Subcutaneous abdominal adipose tissue (tissue), 5 donors: ENCODE measurements at regions not wholly inside any gene's neighbourhood (a gene's known extent, or its start where the extent isn't known, plus 50 kb on each side); places are given as distances from the start of the nearest gene placed in this dataset.

Experiments
- H3K27ac ChIP-seq: one replicate; pipeline ENCODE4 v1.7.0; 2013; ENCODE audit warnings: low read depth, mild to moderate bottlenecking, inconsistent platforms, low read length, moderate library complexity
- H3K27me3 ChIP-seq, 5 donors: one replicate each; pipeline ENCODE4 v1.7.0; 2013; ENCODE audit warnings: low read length in 5 of 5, inconsistent platforms in 1 of 5; ENCODE audit not compliant: control insufficient read depth in 5 of 5, insufficient read depth in 4 of 5
- H3K36me3 ChIP-seq, 5 donors: one replicate each; pipeline ENCODE4 v1.7.0; 2013; ENCODE audit warnings: low read length in 5 of 5; ENCODE audit not compliant: control insufficient read depth in 5 of 5, insufficient read depth in 5 of 5
- H3K4me1 ChIP-seq, 5 donors: one replicate each; pipeline ENCODE4 v1.7.0; 2013; ENCODE audit warnings: low read length in 5 of 5, mild to moderate bottlenecking in 3 of 5, moderate library complexity in 1 of 5; ENCODE audit not compliant: control insufficient read depth in 5 of 5, insufficient read depth in 5 of 5
- H3K4me3 ChIP-seq, 5 donors: one replicate each; pipeline ENCODE4 v1.7.0; 2013; ENCODE audit warnings: low read length in 5 of 5, low read depth in 1 of 5
- H3K9ac ChIP-seq, 5 donors: one replicate each; pipeline ENCODE4 v1.7.0; 2013; ENCODE audit warnings: low read length in 5 of 5, mild to moderate bottlenecking in 4 of 5, moderate library complexity in 3 of 5
- H3K9me3 ChIP-seq, 5 donors: one replicate each; pipeline ENCODE4 v1.7.0; 2013; ENCODE audit warnings: low read length in 5 of 5; ENCODE audit not compliant: control insufficient read depth in 5 of 5
- donor health status: healthy.
- donor health status: healthy.
- donor health status: healthy.
- donor health status: healthy.
- donor health status: healthy.

DNA sequence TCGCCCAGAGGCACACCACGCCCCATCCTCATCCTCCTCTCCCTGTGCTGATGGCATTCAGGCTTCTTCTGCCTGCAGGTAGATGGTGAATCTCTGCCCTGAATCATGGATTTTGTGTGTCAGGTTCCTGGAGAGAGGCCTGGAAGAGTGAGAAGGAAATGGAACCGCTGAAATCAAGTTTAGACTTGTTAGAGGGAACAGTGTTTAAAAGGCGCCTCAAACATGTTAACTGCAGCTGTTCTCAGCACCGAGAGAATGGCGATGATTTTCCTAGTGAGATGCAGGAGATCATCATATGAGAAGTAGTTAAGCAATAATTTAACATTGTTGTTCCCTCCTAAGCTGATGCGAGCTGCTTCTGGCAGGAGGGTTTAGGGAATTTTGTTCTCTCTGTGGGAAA is 744.4 kb upstream of the EEF2KMT start:
- no peak overlapping the region for H3K4me3 ChIP-seq
- H3K27me3 ChIP-seq: no peaks in the 10 kb centered on the region

DNA sequence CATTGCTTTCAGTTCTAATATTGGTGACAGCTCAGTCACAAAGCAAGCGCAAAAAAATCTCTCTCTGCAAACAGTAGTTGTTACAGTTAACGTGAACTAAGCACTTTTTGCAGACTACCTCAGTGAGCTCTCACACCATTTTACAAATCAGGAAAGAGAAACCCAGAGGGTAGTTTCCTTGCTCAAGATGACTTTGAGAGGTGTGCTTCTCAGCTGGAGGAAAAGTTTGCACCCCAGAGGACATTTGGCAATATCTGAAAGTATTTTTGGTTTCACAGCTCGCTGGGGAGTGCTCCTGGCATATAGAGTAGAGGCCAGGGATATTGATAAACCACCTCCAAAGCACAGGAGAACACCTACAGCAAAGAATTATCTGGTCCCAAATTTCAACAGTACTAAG is 741.1 kb upstream of the EEF2KMT start:
- Histone ChIP-seq H3K9me3 (peaks cover 0 to 12% (median 3%) of the 10 kb centered on the region in 5 donors), H3K27ac (no peak overlapping the region), H3K36me3 (no peaks in the 10 kb centered on the region), H3K9ac (no peak overlapping the region), H3K27me3 (no peaks in the 10 kb centered on the region), H3K4me3 (no peak overlapping the region), H3K4me1 (peaks cover 0 to 6% (median 0%) of the 10 kb centered on the region in 5 donors)

More for the DNA sequence above, 744.4 kb upstream of the EEF2KMT start:
- Histone ChIP-seq H3K27ac (no peak overlapping the region), H3K4me1 (peaks cover 0 to 6% (median 0%) of the 10 kb centered on the region in 5 donors), H3K9ac (no peak overlapping the region), H3K36me3 (no peaks in the 10 kb centered on the region), H3K9me3 (peaks cover 0 to 12% (median 3%) of the 10 kb centered on the region in 5 donors)

DNA sequence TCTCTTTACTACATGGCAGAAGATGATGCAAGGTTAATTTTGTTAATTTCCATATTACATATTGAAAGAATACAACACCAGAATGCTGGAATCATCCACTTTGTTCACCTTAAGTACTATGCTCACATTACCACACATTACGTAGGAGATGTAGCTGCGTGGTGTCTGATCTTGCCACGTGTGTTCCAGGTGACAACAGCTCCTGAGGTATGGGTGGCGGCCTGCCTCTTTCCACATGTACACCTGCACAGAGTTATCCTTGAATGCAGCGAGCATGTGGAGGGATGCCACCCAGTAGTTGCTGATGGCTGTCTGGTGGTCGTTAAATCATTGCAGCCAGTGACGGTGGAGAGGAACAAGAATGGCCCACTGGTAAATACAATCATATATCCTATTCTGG is 740.5 kb upstream of the EEF2KMT start:
- Histone ChIP-seq H3K27me3 (no peaks in the 10 kb centered on the region), H3K9ac (no peak overlapping the region), H3K4me3 (no peak overlapping the region), H3K27ac (no peak overlapping the region), H3K9me3 (peaks cover 0 to 12% (median 3%) of the 10 kb centered on the region in 5 donors), H3K36me3 (no peaks in the 10 kb centered on the region), H3K4me1 (peaks cover 0 to 6% (median 0%) of the 10 kb centered on the region in 5 donors)

DNA sequence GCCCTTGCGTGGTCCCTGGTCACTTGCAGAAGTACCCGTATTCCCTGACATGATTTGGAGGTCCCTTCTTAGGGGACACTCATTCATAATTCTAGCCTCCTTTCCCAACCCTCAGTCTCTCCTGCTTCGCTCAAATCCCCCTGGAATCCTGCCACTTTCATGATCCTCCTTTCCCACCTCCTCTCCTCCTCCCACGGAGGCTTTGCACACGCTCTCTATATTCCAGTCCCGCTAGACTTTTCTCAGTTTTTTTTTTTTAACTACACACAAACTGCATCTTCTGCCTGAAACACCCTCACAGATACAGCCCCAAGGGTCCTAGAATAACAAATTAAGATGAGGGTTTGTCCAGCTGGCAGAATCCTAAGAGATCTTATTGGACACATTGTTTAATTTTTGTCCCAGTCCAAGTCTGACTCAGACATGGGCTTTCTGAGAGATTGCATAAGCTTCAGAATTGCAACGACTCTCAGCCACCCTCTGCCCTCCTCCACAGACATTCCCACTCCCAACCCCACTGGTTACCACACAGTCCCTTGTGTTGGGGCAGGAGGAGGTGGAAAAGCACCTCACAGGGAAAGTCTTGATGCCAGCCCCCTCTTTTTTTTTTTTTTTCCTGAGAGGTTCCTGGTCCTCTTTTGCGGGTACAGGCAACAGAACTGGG is 739.5 kb upstream of the EEF2KMT start:
- Histone ChIP-seq H3K27me3 (no peaks in the 10 kb centered on the region), H3K4me1 (peaks cover 0 to 6% (median 0%) of the 10 kb centered on the region in 5 donors), H3K4me3 (no peak overlapping the region), H3K36me3 (no peaks in the 10 kb centered on the region), H3K27ac (no peak overlapping the region), H3K9ac (no peak overlapping the region), H3K9me3 (peaks cover 0 to 12% (median 3%) of the 10 kb centered on the region in 5 donors)

DNA sequence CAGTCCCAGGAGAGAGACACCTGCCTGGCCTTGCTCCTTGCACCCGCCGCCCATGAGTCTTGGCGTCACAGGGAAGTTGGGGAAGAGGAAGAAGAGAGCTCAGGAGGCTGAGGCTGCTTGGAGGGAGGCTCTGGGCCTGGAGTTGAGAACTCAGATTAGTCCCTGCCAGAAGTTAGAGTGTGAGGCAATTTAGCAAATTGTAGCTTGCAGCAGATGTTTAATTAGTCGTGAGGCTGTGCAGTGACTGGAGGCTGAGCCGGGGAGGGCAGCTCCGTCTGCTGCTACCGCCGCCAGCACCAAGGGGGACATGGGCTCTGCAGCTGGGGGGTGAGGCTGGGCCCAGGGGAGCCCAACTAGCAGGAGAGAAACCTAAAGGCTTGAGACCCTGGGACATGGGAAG is 738.3 kb upstream of the EEF2KMT start:
- no peak overlapping the region for H3K9ac ChIP-seq
- H3K4me3 ChIP-seq: no peak overlapping the region
- no peak overlapping the region for H3K27ac ChIP-seq
- no peaks in the 10 kb centered on the region for H3K36me3 ChIP-seq
- H3K27me3 ChIP-seq: no peaks in the 10 kb centered on the region
- H3K9me3 ChIP-seq: peaks cover 0 to 12% (median 2%) of the 10 kb centered on the region in 5 donors
- H3K4me1 ChIP-seq: peaks cover 0 to 6% (median 0%) of the 10 kb centered on the region in 5 donors

DNA sequence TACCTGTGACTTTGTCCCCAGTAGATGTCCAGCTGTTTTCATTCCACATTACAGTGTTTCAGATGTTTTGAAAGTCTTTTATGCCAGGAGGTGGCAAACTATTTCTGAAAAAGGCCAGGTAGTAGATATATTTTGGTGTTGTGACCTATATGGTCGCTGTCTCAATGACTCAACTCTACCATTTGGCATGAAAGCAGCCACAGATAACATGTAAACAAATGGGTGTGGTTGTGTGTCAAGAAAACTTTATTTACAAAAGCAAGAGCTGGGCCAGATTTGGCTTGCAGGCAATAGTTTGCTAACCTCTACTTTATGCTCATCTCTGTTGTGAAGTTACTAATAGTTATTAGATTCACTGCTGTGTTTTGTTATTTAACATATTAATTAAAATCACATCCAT is 728.7 kb upstream of the EEF2KMT start:
- Histone ChIP-seq H3K4me3 (no peak overlapping the region), H3K36me3 (no peaks in the 10 kb centered on the region), H3K27ac (no peak overlapping the region), H3K27me3 (no peaks in the 10 kb centered on the region), H3K9ac (no peak overlapping the region), H3K4me1 (no peaks in the 10 kb centered on the region), H3K9me3 (no peaks in the 10 kb centered on the region)

DNA sequence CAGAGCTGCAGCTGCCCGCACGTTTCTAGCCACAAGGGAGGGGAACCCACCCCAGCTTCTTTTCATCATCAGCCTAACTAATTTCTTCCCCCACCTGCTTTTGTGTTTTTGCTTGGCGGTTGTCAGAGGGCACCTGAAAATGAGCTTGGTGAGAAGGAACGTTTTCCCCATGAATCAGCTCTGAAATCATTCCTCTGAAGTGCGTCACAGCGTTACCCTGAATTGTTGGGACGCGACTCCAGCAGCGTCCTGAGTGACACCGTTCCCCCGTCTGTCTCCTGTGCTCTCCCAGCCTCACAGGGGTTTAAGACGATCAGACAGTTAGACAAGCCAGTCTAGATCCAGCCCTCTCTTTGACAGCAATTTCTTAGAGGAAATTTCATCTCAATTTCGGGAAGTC is 722.9 kb upstream of the EEF2KMT start:
- H3K9me3 ChIP-seq: peaks cover 0 to 6% (median 0%) of the 10 kb centered on the region in 5 donors
- no peak overlapping the region for H3K9ac ChIP-seq
- H3K27me3 ChIP-seq: no peaks in the 10 kb centered on the region
- no peak overlapping the region for H3K4me3 ChIP-seq
- H3K36me3 ChIP-seq: no peaks in the 10 kb centered on the region
- H3K27ac ChIP-seq: no peak overlapping the region
- H3K4me1 ChIP-seq: no peaks in the 10 kb centered on the region

DNA sequence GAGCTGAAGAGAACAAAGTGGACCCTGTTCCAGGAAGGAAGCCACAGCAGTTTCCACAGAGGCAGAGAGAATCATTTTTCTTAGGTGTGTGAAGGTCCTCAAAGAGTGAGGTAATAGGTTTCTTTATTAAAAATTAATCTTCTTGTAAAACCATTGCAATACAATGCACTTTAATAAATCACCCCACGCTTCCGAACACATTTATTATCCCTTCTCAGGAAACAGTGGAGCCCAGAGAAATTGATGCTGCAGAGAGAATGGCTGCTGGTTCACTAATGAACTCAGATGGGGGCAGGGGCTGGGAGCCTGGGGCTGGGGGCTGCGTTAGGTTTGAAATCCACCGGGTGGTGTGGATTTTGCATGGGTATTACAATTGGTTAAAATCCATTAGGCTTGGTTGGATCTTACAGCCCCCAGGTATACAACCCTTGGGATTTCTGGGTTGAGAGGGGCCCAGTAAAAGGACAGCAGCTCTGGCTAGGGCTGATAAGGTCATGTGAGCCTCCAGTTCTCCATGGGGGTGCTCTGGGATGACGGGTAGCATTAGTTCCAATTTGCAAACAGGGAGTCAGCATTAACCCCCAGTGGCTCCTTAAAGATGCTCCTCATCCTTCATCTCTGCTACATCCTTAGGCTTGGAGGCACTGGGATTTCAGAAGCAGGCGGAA is 718.1 kb upstream of the EEF2KMT start:
- Histone ChIP-seq H3K9me3 (peaks cover 0 to 9% (median 0%) of the 10 kb centered on the region in 5 donors), H3K27ac (no peak overlapping the region), H3K9ac (no peak overlapping the region), H3K4me1 (no peaks in the 10 kb centered on the region), H3K36me3 (no peaks in the 10 kb centered on the region), H3K4me3 (no peak overlapping the region), H3K27me3 (no peaks in the 10 kb centered on the region)

DNA sequence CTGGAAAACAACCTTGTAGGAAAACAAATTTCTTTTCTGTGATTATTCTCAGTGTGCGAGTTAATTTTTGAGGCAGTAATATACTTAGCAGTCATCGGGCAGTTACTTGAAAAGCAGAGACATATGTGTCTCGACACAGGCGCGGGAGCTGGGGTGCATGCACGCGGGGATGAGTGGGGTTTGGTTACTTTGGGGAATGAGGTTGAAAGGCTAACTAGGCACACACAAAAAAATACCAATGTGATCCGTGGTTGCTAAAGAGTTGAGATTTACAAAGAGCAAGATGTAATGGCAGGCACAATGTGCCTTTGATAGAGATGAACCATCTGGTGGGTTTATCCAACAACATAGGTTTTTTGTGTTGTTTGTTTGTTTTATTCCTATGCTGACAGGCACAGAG is 703.8 kb upstream of the EEF2KMT start:
- no peak overlapping the region for H3K27ac ChIP-seq
- no peaks in the 10 kb centered on the region for H3K27me3 ChIP-seq
- no peak overlapping the region for H3K4me3 ChIP-seq
- H3K36me3 ChIP-seq: no peaks in the 10 kb centered on the region
- H3K4me1 ChIP-seq: no peaks in the 10 kb centered on the region
- no peak overlapping the region for H3K9ac ChIP-seq
- peaks cover 0 to 16% (median 12%) of the 10 kb centered on the region in 5 donors for H3K9me3 ChIP-seq

DNA sequence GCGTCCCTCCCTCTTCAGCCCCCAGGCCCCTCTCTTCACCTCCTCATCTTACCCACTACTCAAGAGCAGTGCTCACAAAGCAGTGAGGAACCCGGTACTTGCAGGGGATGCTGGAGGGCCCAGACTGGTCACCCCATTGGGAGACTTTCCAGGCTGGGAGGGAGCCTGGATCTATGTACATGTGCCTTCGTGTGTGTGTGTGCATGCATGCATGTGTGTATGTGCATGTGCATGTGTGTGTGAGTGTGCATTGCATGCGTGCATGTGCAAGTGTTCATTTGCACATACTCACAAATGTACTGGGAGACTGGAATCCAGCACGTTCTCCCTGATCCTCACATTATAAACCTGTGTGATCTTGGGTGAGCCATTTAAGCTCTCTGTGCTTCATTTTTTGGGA is 696.0 kb upstream of the EEF2KMT start:
- Histone ChIP-seq H3K4me1 (no peaks in the 10 kb centered on the region), H3K27ac (no peak overlapping the region), H3K9ac (no peak overlapping the region), H3K36me3 (no peaks in the 10 kb centered on the region), H3K9me3 (peaks cover 0 to 6% (median 0%) of the 10 kb centered on the region in 5 donors), H3K27me3 (no peaks in the 10 kb centered on the region), H3K4me3 (no peak overlapping the region)
